ENCODE measurements at regions not wholly inside any gene's neighbourhood (a gene's known extent, or its start where the extent isn't known, plus 50 kb on each side); places are given as distances from the start of the nearest gene placed in this dataset.

GRCh38 chr11:70575396-70576060 lies 177.2 kb downstream of the CTTN start:
- DNase-seq = no peak

GRCh38 chr11:70577258-70577603 lies 178.9 kb downstream of the CTTN start:
- DNase-seq = no peak

GRCh38 chr11:70577948-70578347 lies 179.6 kb downstream of the CTTN start:
- peak; percentile 50 for DNase-seq

GRCh38 chr11:70578371-70578770 lies 180.0 kb downstream of the CTTN start:
- DNase-seq = no peak

- DNase-seq = no peak
These were observed 180.5 kb downstream of the CTTN start for GRCh38 chr11:70578831-70579230.

- no peak for DNase-seq
These were observed 181.1 kb downstream of the CTTN start for GRCh38 chr11:70579316-70579955.

GRCh38 chr11:70580036-70580805 lies 181.9 kb downstream of the CTTN start:
- peak; percentile 69 for DNase-seq

GRCh38 chr11:70581991-70582885 lies 183.9 kb downstream of the CTTN start:
- no peak for DNase-seq

- no peak for DNase-seq
These were observed 184.7 kb downstream of the CTTN start for GRCh38 chr11:70582886-70583641.

- no peak for DNase-seq
These were observed 185.5 kb downstream of the CTTN start for GRCh38 chr11:70583781-70584218.

GRCh38 chr11:70584498-70585235 lies 186.3 kb downstream of the CTTN start:
- no peak for DNase-seq

GRCh38 chr11:70585236-70585545 lies 186.9 kb downstream of the CTTN start:
- DNase-seq = no peak

GRCh38 chr11:70586261-70587074 lies 188.1 kb downstream of the CTTN start:
- DNase-seq = no peak

GRCh38 chr11:70587075-70587389 lies 188.7 kb downstream of the CTTN start:
- DNase-seq = no peak

GRCh38 chr11:70590356-70590991 lies 192.1 kb downstream of the CTTN start:
- DNase-seq = no peak

GRCh38 chr11:70592641-70593165 lies 194.4 kb downstream of the CTTN start:
- no peak for DNase-seq

- DNase-seq = no peak
These were observed 195.2 kb downstream of the CTTN start for GRCh38 chr11:70593446-70593983.

GRCh38 chr11:70594031-70594430 lies 195.7 kb downstream of the CTTN start:
- DNase-seq = no peak

GRCh38 chr11:70594606-70595005 lies 196.3 kb downstream of the CTTN start:
- DNase-seq = no peak

GRCh38 chr11:70595016-70595415 lies 196.7 kb downstream of the CTTN start:
- DNase-seq = no peak
